Endothelial cell of umbilical vein (primary cell): ENCODE measurements at regions not wholly inside any gene's neighbourhood (a gene's known extent, or its start where the extent isn't known, plus 50 kb on each side); places are given as distances from the start of the nearest gene placed in this dataset.

Source experiments
- BruUV-seq: library from RNA; stranded (reverse); fragments of 400-500 nt; replicated peaks from 2 replicates; lab custom pipeline; 2021; lab: Mats Ljungman, UMichigan
- CTCF ChIA-PET: fragments of 300-600, 350-600 bp; sonication (Branson Sonifier 250); formaldehyde crosslinking; loops from one replicate; lab custom pipeline; 2021; ENCODE audit warnings: antibody characterized with exemption, inconsistent platforms; lab: Charles Lee
- POLR2A ChIA-PET: fragments of 300-600, 350-600 bp; sonication (Branson Sonifier 250); formaldehyde crosslinking; loops from one replicate; lab custom pipeline; 2021; ENCODE audit warnings: antibody characterized with exemption, inconsistent platforms; lab: Charles Lee
- DNase-seq: peaks from one replicate; pipeline ENCODE4 v3.0.0-alpha.2; 2011; ENCODE audit warnings: low read depth, low spot score
- FAIRE-seq: peaks from 2 replicates; lab custom pipeline; 2011; peaks lifted over from hg19 to GRCh38; lab: Jason Lieb, UNC
- H2AFZ ChIP-seq: 2 replicates; pipeline ENCODE4 v1.6.0; 2012; ENCODE audit warnings: low read depth, low read length, control low read depth, inconsistent platforms
- H3K27ac ChIP-seq: 2 replicates; pipeline ENCODE4 v1.5.1; 2011; ENCODE audit warnings: low read depth, mild to moderate bottlenecking, control low read depth, low read length, moderate library complexity; ENCODE audit not compliant: insufficient read depth
- H3K27me3 ChIP-seq, 2 experiments: 2 replicates each; pipeline versions ENCODE4 v1.6.0 to v1.6.1; 2011; ENCODE audit warnings: low read length in 2 of 2, mixed read lengths in 1 of 2; ENCODE audit not compliant: control insufficient read depth in 2 of 2, insufficient read depth in 2 of 2
- H3K36me3 ChIP-seq, 2 experiments: 2 replicates in 1 of 2; 3 replicates in 1 of 2; pipeline ENCODE4 v1.5.1; 2011; ENCODE audit warnings: low read length in 2 of 2, mild to moderate bottlenecking in 1 of 2, moderate library complexity in 1 of 2; ENCODE audit not compliant: control insufficient read depth in 2 of 2, insufficient read depth in 2 of 2; ENCODE audit errors: extremely low read depth in 1 of 2
- H3K4me1 ChIP-seq: 3 replicates; pipeline ENCODE4 v1.5.1; 2011; ENCODE audit warnings: mild to moderate bottlenecking, low read length; ENCODE audit not compliant: control insufficient read depth, insufficient read depth; ENCODE audit errors: extremely low read depth
- H3K4me2 ChIP-seq: 2 replicates; pipeline ENCODE4 v1.6.1; 2011; ENCODE audit warnings: low read length, control low read depth, mixed read lengths; ENCODE audit not compliant: insufficient read depth
- H3K4me3 ChIP-seq, 3 experiments: fragments of 200-600 bp in 1 of 3; sonication (generic), shearing (Covaris generic) in 1 of 3; replicated peaks in 1 of 3; 2 replicates each; pipeline ENCODE4 v1.5.1; 2011 to 2016; ENCODE audit warnings: control low read depth in 3 of 3, low read length in 3 of 3, mild to moderate bottlenecking in 2 of 3, inconsistent platforms in 1 of 3, low read depth in 1 of 3, moderate library complexity in 1 of 3; ENCODE audit not compliant: insufficient read depth in 1 of 3
- H3K79me2 ChIP-seq: 2 replicates; pipeline ENCODE4 v1.6.0; 2012; ENCODE audit warnings: low read length, inconsistent platforms; ENCODE audit not compliant: control insufficient read depth, insufficient read depth
- H3K9ac ChIP-seq: replicated peaks from 2 replicates; pipeline ENCODE3; 2011; ENCODE audit warnings: low read length, control low read depth; ENCODE audit not compliant: insufficient read depth; ENCODE audit errors: extremely low read depth
- H3K9me1 ChIP-seq: replicated peaks from 3 replicates; pipeline ENCODE4 v1.6.0; 2011; ENCODE audit warnings: mild to moderate bottlenecking, low read length; ENCODE audit not compliant: control insufficient read depth, insufficient read depth; ENCODE audit errors: extremely low read depth
- H3K9me3 ChIP-seq: replicated peaks from 2 replicates; pipeline ENCODE4 v1.5.1; 2012; ENCODE audit warnings: low read length, inconsistent platforms; ENCODE audit not compliant: control insufficient read depth, insufficient read depth
- H4K20me1 ChIP-seq: replicated peaks from 2 replicates; pipeline ENCODE3; 2011; ENCODE audit warnings: mild to moderate bottlenecking, low read length; ENCODE audit not compliant: control insufficient read depth, insufficient read depth; ENCODE audit errors: extremely low read depth
- CTCF ChIP-seq, 2 donors: IDR thresholded peaks; 1 replicate in 1 of 2; 2 replicates in 1 of 2; pipeline ENCODE4 v1.5.1; 2011; ENCODE audit warnings: low read length in 2 of 2, mild to moderate bottlenecking in 2 of 2, moderate library complexity in 2 of 2, control low read depth in 1 of 2, inconsistent platforms in 1 of 2, low read depth in 1 of 2; ENCODE audit not compliant: insufficient read depth in 1 of 2; ENCODE audit errors: extremely low read depth in 1 of 2
- EZH2 ChIP-seq: IDR thresholded peaks from 2 replicates; pipeline ENCODE4 v1.6.1; 2012; ENCODE audit warnings: borderline replicate concordance, low read depth, mild to moderate bottlenecking, moderate library complexity, low read length, inconsistent platforms; ENCODE audit not compliant: severe bottlenecking
- FOS ChIP-seq: IDR thresholded peaks from 2 replicates; pipeline ENCODE4 v1.6.1; 2011; ENCODE audit warnings: mild to moderate bottlenecking, low read length, moderate library complexity, borderline replicate concordance; ENCODE audit not compliant: insufficient read depth
- GATA2 ChIP-seq: IDR thresholded peaks from 2 replicates; pipeline ENCODE4 v1.7.0; 2011; ENCODE audit warnings: low read depth, mild to moderate bottlenecking, moderate library complexity, mixed read lengths, low read length; ENCODE audit not compliant: insufficient read length, insufficient read depth
- JUN ChIP-seq: IDR thresholded peaks from 2 replicates; pipeline ENCODE4 v1.6.1; 2011; ENCODE audit warnings: borderline replicate concordance, low read depth; ENCODE audit not compliant: insufficient read length, insufficient read depth
- MYC ChIP-seq: IDR thresholded peaks from one replicate; pipeline ENCODE4 v1.6.1; 2011; ENCODE audit warnings: mild to moderate bottlenecking, low read depth, low read length
- POLR2A ChIP-seq: IDR thresholded peaks from 2 replicates; pipeline ENCODE4 v1.6.1; 2012; ENCODE audit warnings: low read depth, mild to moderate bottlenecking, control low read depth, low read length
- POLR2AphosphoS5 ChIP-seq: IDR thresholded peaks from 2 replicates; pipeline ENCODE4 v1.6.1; 2012; ENCODE audit warnings: low read depth, mild to moderate bottlenecking, control low read depth, low read length, moderate library complexity; ENCODE audit not compliant: insufficient read depth
- dilution Hi-C: fragments of 300-500 bp; cut with MboI; formaldehyde crosslinking; loops from one replicate; pipeline ENCODE4 v1.15.0; 2019; ENCODE audit warnings: low sequenced_read_pairs; ENCODE audit not compliant: extremely low pct_ligation_motif_present
- intact Hi-C: fragments of 100-400 bp; cut with micrococcal nuclease; formaldehyde crosslinking; loops from one replicate; pipeline ENCODE4 v1.10.0; 2022
- TF ChIP-seq, protein P1 (sequence below): IDR thresholded peaks from 2 replicates; pipeline ENCODE4 v1.6.1; 2011; ENCODE audit not compliant: insufficient read depth, insufficient read length

DNA sequence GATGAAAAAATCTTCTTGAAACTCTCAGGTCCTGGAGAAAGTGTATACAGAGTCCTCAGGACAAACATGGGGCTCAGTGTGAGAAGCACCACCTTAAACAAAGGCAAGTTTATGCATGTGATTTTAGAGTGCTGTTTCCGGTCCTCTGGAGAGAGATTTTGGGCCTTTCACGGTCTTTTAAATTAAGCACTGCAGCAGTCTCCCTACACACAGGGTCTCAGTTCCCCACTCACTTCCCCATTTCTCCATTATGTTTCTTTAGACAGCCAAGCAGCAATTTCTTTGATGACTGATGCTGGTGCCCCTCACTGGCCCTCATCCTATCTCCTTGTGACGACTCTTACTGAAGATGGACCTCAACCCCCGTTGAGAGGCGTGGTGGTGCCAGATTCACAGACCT, 220.2 kb upstream of the CLINT1 start:
- FAIRE-seq, result no peak
- H3K79me2 ChIP-seq, result no peaks in the 10 kb centered on the region
- intact Hi-C loops, result loop anchor here (10.0 kb wide), 1 partner anchor 224 kb away; the partner anchor contains the start of gene CLINT1
- no peaks in the 10 kb centered on the region for H3K9me3 ChIP-seq
- no peaks in the 10 kb centered on the region for H4K20me1 ChIP-seq
- dilution Hi-C loops, result no loop called here
- TF ChIP-seq EZH2 (no peak), MYC (no peak), POLR2A (no peak), CTCF (IDR thresholded peaks at IDR 0.05; ENCODE audit: extremely low read depth in 1 of 2, insufficient read depth in 1 of 2, low read depth in 1 of 2, low read length in 2 of 2) (no peak), FOS (no peak), JUN (no peak), GATA2 (no peak), POLR2AphosphoS5 (no peak)
- TF ChIP-seq, protein P1, sequence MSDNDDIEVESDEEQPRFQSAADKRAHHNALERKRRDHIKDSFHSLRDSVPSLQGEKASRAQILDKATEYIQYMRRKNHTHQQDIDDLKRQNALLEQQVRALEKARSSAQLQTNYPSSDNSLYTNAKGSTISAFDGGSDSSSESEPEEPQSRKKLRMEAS, result no peak
- peaks cover 18% of the 10 kb centered on the region for H3K4me1 ChIP-seq
- no peak overlapping the region for H3K4me2 ChIP-seq
- CTCF ChIA-PET, result interaction anchor here (2.0 kb wide), 1 partner anchor 1028 kb away, joined by 7 read pairs; no protein-coding TSS in a partner anchor
- POLR2A ChIA-PET, result no interaction called here
- no peaks in the 10 kb centered on the region for H3K27me3 ChIP-seq
- no TSS peak for BruUV-seq
- no peak overlapping the region for H3K27ac ChIP-seq
- no peaks in the 10 kb centered on the region for H3K36me3 ChIP-seq
- H3K9ac ChIP-seq, result no peak overlapping the region
- DNase-seq, result no peak
- no peak overlapping the region for H2AFZ ChIP-seq
- H3K4me3 ChIP-seq, result no peak overlapping the region
- H3K9me1 ChIP-seq, result no peaks in the 10 kb centered on the region
